Epithelial cell of esophagus (primary cell): ENCODE measurements at regions not wholly inside any gene's neighbourhood (a gene's known extent, or its start where the extent isn't known, plus 50 kb on each side); places are given as distances from the start of the nearest gene placed in this dataset.
"Not testable (repeated sequence)": the region's sequence is repeated elsewhere in the genome, so short reads cannot be mapped to it uniquely, and the experiment has no call there.

ENCODE experiments used
- DNase-seq: peaks from one replicate; pipeline ENCODE4 v3.0.0; 2010; ENCODE audit warnings: low read depth
- H3K4me3 ChIP-seq: 2 replicates; pipeline ENCODE4 v1.5.1; 2011; ENCODE audit warnings: mild to moderate bottlenecking, low read length, control low read depth
- TF ChIP-seq, protein P1 (sequence below): IDR thresholded peaks from 2 replicates; pipeline ENCODE4 v1.5.1; 2011; ENCODE audit warnings: low read depth, mild to moderate bottlenecking, low read length, control low read depth, inconsistent platforms; ENCODE audit not compliant: insufficient read depth; ENCODE audit errors: missing control alignments

DNA sequence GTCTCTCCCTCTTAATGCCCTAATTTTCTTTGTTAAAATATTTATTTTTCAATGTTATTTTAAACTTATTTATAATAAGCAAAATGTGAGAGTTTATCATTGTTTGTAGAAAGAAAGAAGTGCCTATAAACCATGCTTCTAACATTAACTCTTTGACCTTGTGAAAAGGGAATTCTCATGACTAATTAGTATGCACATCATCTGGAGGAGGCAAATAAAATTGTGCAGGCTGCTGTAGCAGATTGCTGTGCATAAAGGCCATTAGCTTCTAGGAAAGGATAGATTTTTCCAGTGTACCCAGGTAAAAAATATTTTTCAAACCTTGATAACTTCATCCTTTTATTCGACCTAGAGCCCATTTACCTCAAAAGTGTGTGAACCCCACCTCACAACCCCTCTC lies 84.6 kb upstream of the GUCY1A1 start:
- TF ChIP-seq, protein P1, sequence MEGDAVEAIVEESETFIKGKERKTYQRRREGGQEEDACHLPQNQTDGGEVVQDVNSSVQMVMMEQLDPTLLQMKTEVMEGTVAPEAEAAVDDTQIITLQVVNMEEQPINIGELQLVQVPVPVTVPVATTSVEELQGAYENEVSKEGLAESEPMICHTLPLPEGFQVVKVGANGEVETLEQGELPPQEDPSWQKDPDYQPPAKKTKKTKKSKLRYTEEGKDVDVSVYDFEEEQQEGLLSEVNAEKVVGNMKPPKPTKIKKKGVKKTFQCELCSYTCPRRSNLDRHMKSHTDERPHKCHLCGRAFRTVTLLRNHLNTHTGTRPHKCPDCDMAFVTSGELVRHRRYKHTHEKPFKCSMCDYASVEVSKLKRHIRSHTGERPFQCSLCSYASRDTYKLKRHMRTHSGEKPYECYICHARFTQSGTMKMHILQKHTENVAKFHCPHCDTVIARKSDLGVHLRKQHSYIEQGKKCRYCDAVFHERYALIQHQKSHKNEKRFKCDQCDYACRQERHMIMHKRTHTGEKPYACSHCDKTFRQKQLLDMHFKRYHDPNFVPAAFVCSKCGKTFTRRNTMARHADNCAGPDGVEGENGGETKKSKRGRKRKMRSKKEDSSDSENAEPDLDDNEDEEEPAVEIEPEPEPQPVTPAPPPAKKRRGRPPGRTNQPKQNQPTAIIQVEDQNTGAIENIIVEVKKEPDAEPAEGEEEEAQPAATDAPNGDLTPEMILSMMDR = no peak
- H3K4me3 ChIP-seq = no peak overlapping the region
- no peak for DNase-seq

DNA sequence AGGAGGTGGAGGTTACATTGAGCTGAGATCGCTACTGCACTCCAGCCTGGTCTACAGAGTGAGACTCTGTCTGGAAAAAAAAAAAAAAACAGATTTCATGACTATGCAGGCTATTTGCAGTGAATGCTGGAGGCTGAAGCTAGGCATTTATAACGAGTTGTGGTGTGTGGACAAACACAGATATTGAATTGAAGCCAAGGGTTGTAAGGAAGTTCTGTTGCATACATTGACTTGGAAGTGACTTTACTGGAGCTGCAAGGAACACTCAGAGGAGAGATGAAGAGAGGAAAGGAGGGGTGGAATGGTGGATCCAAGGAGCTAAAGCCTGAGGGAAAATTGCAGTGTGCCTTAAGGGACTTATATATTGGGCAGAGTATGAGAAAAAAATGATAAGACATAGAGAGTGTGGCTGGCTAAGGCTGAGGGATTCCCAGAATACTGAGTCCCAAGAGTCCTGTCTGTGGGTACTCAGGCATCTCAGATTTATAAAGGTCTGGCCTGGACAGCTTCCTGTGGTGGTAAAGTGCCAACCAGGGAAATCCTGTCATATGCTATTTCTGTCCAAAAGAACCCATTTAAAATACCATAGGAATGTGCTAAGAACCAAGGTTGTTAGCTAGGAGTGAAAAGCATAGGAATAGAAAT lies 87.8 kb upstream of the GUCY1A1 start:
- no peak for DNase-seq
- H3K4me3 ChIP-seq = no peak overlapping the region
- TF ChIP-seq, protein P1 = no peak

DNA sequence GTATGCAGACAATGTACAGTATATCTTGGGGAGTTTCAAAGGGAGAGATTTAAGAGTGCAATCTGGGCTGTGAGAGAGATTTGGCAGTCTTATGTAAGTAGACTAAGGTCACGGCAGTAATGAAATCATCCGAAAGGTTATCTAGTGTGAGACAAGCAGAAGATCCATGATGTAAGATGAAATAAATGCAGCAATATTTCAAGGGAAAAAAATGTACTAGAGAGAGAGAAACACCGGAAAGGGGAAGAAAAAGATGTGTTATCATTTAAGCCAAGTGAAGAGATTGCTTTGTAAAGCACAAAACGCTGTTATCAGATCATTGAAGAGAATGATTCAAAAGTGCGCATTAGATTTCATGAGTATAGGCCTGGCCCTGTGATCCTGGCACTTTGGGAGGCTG lies 88.4 kb upstream of the GUCY1A1 start:
- TF ChIP-seq, protein P1 = no peak
- DNase-seq = no peak
- no peak overlapping the region for H3K4me3 ChIP-seq

DNA sequence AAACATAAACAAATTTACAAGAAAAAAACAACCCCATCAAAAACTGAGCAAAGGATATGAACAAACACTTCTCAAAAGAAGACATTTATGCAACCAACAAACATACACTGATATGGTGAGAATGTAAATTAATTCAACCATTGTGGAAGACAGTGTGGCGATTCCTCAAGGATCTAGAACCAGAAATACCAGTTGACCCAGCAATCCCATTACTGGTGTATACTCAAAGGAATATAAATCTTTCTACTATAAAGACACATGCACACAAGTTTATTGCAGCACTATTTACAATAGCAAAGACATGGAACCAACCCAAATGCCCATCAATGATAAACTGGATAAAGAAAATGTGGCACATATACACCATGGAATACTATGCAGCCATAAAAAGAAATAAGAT lies 92.3 kb upstream of the GUCY1A1 start:
- peak; percentile 24 for DNase-seq
- H3K4me3 ChIP-seq = not testable (repeated sequence)

DNA sequence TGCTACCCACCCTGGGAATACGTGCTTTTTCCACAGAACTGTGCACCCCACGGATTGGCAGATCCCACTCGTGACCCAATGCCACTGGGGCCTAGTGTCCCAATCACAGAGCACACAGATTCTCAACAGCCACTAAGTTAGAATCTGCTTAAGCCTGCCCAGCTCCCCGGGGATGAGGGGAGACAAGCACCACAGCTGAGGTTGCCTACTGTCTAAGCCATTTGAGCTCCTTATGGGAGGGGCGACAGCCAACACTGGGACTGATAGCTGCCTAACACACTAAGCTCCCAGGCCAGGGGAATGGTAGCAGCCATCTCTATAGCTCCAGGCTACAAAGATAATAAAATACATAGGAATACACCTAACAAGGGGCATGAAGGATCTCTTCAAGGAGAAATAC lies 93.5 kb upstream of the GUCY1A1 start:
- TF ChIP-seq, protein P1 = no peak
- DNase-seq = no peak
- H3K4me3 ChIP-seq = no peak overlapping the region

DNA sequence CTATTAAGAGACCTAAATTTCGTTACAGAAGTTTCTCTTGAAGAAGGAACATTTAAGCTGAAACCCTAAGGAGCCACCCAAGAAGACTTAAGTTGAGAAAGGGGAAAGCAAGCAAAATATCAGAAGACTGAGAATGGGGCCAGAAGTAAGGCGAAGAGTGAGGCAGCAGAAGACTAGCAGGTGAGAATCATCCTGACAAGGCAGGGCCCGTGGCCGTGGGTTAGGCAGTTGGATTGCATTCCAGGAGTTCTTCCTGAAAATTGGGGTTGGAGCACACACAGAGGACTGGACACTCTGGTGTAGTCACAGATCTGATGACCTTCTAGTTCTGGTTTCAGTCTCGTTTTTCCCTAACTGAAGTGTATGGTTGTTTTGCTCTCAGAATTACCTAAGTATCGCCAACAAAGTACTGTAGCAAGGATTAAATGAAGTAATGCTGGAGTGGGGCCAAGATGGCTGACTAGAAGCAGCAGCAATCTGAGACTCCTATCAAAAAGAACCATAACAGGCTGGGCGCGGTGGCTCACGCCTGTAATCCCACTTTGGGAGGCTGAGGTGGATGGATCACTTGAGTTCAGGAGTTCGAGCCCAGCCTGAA lies 94.4 kb upstream of the GUCY1A1 start:
- DNase-seq = peak; percentile 19
- H3K4me3 ChIP-seq = no peak overlapping the region
- TF ChIP-seq, protein P1 = no peak

DNA sequence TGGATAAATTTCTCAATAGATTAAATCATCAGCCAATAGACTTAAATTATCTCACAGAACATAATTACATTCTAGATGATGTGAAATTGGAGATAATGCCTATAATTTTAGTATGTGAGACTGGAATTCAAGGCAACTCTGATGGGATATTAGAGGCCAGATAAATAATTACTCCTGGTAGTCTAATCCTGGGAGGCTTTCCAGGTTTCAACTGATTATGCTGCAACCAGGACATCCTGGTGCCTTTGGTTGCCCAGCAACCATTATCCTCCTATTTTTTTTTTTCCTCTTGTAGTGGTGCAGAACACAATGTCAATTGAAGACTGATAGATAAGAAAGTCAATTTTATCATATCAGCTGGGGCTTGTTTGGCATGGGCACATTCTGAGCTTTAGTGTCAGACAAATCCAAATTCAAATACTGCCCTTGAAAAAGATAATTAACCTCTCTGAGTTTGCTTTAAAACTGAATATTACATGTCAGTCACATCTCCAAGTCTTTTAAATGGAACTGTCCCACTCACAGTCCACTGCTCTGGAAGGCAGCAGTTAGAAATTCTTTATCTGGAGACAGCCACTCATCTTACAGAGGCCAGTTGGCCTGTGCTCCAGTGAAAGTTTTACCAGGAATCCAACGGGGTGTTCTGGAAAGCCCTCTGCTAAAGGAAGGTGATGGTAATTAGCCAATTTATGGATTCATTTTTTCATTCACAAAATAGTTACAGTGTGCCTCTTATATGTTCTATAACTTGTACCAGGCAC lies 95.3 kb upstream of the GUCY1A1 start:
- TF ChIP-seq, protein P1 = no peak
- DNase-seq = no peak
- no peak overlapping the region for H3K4me3 ChIP-seq
